ENCODE measurements at regions not wholly inside any gene's neighbourhood (a gene's known extent, or its start where the extent isn't known, plus 50 kb on each side); places are given as distances from the start of the nearest gene placed in this dataset.

GRCh38 chr3:159185443-159186050 lies 383.7 kb downstream of the MFSD1 start:
- no peaks in the 10 kb centered on the region for H3K4me1 ChIP-seq
- intact Hi-C loops (cut with DNase I) = no loop called here
- DNase-seq = no peak
- TF ChIP-seq EP300 (IDR thresholded peaks at IDR 0.05) (no peak), CTCF (IDR thresholded peaks at IDR 0.05) (no peak), POLR2A (IDR thresholded peaks at IDR 0.05) (no peak), POLR2AphosphoS5 (IDR thresholded peaks at IDR 0.05) (no peak)
- no peak overlapping the region for H3K27ac ChIP-seq
- H3K9me3 ChIP-seq = no peaks in the 10 kb centered on the region
- H3K36me3 ChIP-seq = no peaks in the 10 kb centered on the region
- H3K27me3 ChIP-seq = no peaks in the 10 kb centered on the region
- 69 to 81% methylated on average over 2 of the region's 2 CpGs for WGBS, 2 donors
- no peak overlapping the region for H3K4me3 ChIP-seq

DNA sequence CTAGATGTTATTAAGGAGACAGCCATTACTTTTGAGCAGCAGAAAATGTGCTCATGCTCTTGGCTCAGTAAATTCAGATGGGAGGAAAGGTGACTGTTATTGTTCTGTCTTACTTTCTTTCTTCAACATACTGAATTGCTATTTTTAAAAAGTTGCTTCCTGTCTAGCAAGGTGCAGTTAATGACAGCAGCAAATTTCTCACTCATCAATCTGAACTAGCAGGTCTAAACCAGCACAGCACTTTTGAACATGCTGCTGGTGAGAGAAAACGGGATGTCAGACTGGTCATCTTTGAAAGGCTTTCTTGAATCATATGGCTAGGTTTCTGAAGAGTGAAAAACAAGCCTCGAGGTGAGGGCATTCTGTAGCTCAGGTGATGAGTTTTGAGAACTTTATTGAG lies 384.7 kb downstream of the MFSD1 start:
- no peaks in the 10 kb centered on the region for H3K36me3 ChIP-seq
- H3K27me3 ChIP-seq = no peaks in the 10 kb centered on the region
- intact Hi-C loops (cut with DNase I) = no loop called here
- H3K27ac ChIP-seq = no peak overlapping the region
- 69 to 71% methylated on average over 2 of the region's 2 CpGs for WGBS, 2 donors
- no peak for TF ChIP-seq POLR2A (IDR thresholded peaks at IDR 0.05)
- DNase-seq = no peak
- H3K4me3 ChIP-seq = no peak overlapping the region
- no peaks in the 10 kb centered on the region for H3K9me3 ChIP-seq
- H3K4me1 ChIP-seq = no peaks in the 10 kb centered on the region

GRCh38 chr3:159187232-159187631 lies 385.4 kb downstream of the MFSD1 start:
- WGBS, 2 donors = 78 to 88% methylated on average over 10 of the region's 10 CpGs
- Histone ChIP-seq H3K4me3 (no peak overlapping the region), H3K36me3 (no peaks in the 10 kb centered on the region), H3K4me1 (no peaks in the 10 kb centered on the region), H3K9me3 (no peaks in the 10 kb centered on the region), H3K27ac (no peak overlapping the region), H3K27me3 (no peaks in the 10 kb centered on the region)
- no peak for TF ChIP-seq EP300 (IDR thresholded peaks at IDR 0.05)
- no peak for TF ChIP-seq POLR2A (IDR thresholded peaks at IDR 0.05)
- TF ChIP-seq CTCF (IDR thresholded peaks at IDR 0.05) = no peak
- no peak for TF ChIP-seq POLR2AphosphoS5 (IDR thresholded peaks at IDR 0.05)
- intact Hi-C loops (cut with DNase I) = no loop called here
- no peak for DNase-seq

- H3K4me3 ChIP-seq = no peak overlapping the region
- WGBS, 2 donors = 77 to 80% methylated on average over 6 of the region's 6 CpGs
- intact Hi-C loops (cut with DNase I) = no loop called here
- no peaks in the 10 kb centered on the region for H3K36me3 ChIP-seq
- no peaks in the 10 kb centered on the region for H3K27me3 ChIP-seq
- no peak for DNase-seq
- no peaks in the 10 kb centered on the region for H3K4me1 ChIP-seq
- no peak for TF ChIP-seq POLR2AphosphoS5 (IDR thresholded peaks at IDR 0.05)
- TF ChIP-seq EP300 (IDR thresholded peaks at IDR 0.05) = no peak
- no peak for TF ChIP-seq CTCF (IDR thresholded peaks at IDR 0.05)
- TF ChIP-seq POLR2A (IDR thresholded peaks at IDR 0.05) = no peak
- no peaks in the 10 kb centered on the region for H3K9me3 ChIP-seq
- H3K27ac ChIP-seq = no peak overlapping the region
Measured at GRCh38 chr3:159187706-159188105, 385.9 kb downstream of the MFSD1 start.

DNA sequence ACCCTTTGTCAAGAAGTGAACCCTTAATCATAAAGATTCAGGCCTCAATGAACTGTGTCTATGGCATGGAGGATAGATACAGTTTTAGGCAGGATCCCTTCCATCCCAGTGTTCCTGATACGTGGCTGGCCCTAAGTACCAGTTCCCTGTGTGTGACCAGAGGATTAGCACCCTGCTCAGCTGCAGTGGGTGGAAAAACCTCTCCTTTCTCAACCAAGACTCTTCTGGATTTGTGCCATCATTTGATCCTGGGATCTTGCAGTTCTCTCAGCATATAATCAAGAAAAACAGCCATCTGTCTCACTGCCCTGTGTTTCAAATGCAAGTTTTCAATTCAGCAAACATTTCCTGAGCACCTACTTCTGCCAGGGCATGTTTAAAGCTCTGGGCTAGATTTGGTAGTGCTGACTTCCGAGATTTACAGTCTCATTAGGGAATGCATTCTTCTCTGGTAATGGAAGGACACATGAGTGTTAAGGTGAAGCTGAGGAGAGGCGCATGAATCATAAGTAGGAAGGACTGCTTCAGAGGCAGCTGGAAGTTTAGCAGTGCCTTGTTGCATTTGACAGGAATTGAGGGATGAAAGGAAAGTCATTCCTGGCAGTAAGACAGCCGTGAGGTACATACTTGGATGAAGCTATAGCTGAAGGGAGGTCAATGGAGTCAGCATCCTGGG lies 388.3 kb downstream of the MFSD1 start:
- DNase-seq = no peak
- Histone ChIP-seq H3K4me3 (no peak overlapping the region), H3K36me3 (no peaks in the 10 kb centered on the region), H3K27ac (no peak overlapping the region), H3K4me1 (no peaks in the 10 kb centered on the region), H3K9me3 (no peaks in the 10 kb centered on the region), H3K27me3 (no peaks in the 10 kb centered on the region)
- 68 to 85% methylated on average over 4 of the region's 4 CpGs for WGBS, 2 donors
- intact Hi-C loops (cut with DNase I) = no loop called here
- TF ChIP-seq POLR2A (IDR thresholded peaks at IDR 0.05) = no peak
- no peak for TF ChIP-seq POLR2AphosphoS5 (IDR thresholded peaks at IDR 0.05)
- TF ChIP-seq EP300 (IDR thresholded peaks at IDR 0.05) = no peak
- TF ChIP-seq CTCF (IDR thresholded peaks at IDR 0.05) = no peak
